PFSK-1 (cell line): ENCODE measurements at regions not wholly inside any gene's neighbourhood (a gene's known extent, or its start where the extent isn't known, plus 50 kb on each side); places are given as distances from the start of the nearest gene placed in this dataset.

Source experiments
- FOXP2 ChIP-seq: optimal IDR thresholded peaks from 2 replicates; pipeline ENCODE3; 2011; ENCODE audit warnings: borderline replicate concordance, control low read depth, inconsistent platforms; ENCODE audit not compliant: insufficient read depth; ENCODE audit errors: extremely low read length, extremely low read depth
- POLR2AphosphoS5 ChIP-seq: IDR thresholded peaks from 2 replicates; pipeline ENCODE4 v1.6.1; 2012; ENCODE audit warnings: low read depth, mild to moderate bottlenecking, control low read depth, low read length, moderate library complexity
- SIN3A ChIP-seq: IDR thresholded peaks from 2 replicates; pipeline ENCODE4 v1.6.1; 2012; ENCODE audit warnings: mild to moderate bottlenecking, low read length, moderate library complexity, borderline replicate concordance; ENCODE audit not compliant: insufficient read depth
- TAF1 ChIP-seq: IDR thresholded peaks from 2 replicates; pipeline ENCODE4 v1.6.1; 2012; ENCODE audit warnings: low read length, control low read depth, borderline replicate concordance; ENCODE audit not compliant: insufficient read depth
- TF ChIP-seq, protein P1 (sequence below), 2 experiments: IDR thresholded peaks; 2 replicates each; pipeline versions ENCODE4 v1.6.1 to v1.8.0; 2011 to 2012; ENCODE audit warnings: low read depth in 2 of 2, low read length in 2 of 2, control low read depth in 1 of 2, inconsistent platforms in 1 of 2, mild to moderate bottlenecking in 1 of 2, moderate library complexity in 1 of 2; ENCODE audit not compliant: insufficient read depth in 1 of 2

DNA sequence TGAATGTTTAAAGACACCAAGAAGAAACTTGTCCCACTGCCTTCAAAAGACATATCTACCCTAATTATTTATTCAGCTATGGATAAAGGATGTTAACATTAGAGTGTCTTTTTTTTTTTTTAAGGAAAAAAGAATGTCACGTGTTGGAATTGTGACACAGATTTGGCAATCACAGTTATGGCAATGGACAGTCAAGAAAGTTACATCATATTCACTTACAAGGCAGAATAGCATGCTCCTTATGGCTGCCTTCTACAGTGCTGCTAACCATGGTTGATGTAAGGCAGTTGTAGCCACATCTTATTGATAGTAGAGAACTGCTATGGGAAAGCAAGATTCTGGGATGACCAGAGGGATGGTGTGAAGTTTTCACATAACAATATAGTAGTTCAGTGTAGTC lies 128.8 kb upstream of the ZBTB20 start:
- TF ChIP-seq FOXP2: no peak
- no peak for TF ChIP-seq TAF1
- TF ChIP-seq SIN3A: no peak
- TF ChIP-seq, protein P1, sequence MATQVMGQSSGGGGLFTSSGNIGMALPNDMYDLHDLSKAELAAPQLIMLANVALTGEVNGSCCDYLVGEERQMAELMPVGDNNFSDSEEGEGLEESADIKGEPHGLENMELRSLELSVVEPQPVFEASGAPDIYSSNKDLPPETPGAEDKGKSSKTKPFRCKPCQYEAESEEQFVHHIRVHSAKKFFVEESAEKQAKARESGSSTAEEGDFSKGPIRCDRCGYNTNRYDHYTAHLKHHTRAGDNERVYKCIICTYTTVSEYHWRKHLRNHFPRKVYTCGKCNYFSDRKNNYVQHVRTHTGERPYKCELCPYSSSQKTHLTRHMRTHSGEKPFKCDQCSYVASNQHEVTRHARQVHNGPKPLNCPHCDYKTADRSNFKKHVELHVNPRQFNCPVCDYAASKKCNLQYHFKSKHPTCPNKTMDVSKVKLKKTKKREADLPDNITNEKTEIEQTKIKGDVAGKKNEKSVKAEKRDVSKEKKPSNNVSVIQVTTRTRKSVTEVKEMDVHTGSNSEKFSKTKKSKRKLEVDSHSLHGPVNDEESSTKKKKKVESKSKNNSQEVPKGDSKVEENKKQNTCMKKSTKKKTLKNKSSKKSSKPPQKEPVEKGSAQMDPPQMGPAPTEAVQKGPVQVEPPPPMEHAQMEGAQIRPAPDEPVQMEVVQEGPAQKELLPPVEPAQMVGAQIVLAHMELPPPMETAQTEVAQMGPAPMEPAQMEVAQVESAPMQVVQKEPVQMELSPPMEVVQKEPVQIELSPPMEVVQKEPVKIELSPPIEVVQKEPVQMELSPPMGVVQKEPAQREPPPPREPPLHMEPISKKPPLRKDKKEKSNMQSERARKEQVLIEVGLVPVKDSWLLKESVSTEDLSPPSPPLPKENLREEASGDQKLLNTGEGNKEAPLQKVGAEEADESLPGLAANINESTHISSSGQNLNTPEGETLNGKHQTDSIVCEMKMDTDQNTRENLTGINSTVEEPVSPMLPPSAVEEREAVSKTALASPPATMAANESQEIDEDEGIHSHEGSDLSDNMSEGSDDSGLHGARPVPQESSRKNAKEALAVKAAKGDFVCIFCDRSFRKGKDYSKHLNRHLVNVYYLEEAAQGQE (IDR thresholded peaks at IDR 0.05; ENCODE audit: insufficient read depth in 1 of 2, low read depth in 2 of 2, low read length in 2 of 2): no peak
- no peak for TF ChIP-seq POLR2AphosphoS5

DNA sequence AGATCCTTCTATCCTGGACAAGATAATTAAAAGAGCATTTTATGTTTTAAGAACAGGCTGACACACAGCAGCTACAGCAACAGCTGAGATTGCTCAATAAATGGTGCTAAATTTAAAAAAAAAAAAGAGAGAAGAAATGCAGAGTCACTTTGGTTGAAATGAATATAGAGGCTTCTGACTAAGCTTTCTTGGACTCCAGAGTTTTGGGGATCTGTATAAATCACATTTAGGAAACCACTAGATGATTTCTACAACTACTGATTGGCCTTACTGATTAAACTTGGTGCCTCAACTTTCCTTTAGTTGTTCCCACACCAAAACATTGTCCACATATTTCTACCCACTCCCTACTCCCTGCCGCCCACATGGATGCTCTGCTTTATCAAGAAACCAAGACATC lies 132.9 kb upstream of the ZBTB20 start:
- TF ChIP-seq SIN3A (no peak), POLR2AphosphoS5 (no peak), TAF1 (no peak), FOXP2 (no peak)
- TF ChIP-seq, protein P1 (IDR thresholded peaks at IDR 0.05; ENCODE audit: insufficient read depth in 1 of 2, low read depth in 2 of 2, low read length in 2 of 2): no peak

DNA sequence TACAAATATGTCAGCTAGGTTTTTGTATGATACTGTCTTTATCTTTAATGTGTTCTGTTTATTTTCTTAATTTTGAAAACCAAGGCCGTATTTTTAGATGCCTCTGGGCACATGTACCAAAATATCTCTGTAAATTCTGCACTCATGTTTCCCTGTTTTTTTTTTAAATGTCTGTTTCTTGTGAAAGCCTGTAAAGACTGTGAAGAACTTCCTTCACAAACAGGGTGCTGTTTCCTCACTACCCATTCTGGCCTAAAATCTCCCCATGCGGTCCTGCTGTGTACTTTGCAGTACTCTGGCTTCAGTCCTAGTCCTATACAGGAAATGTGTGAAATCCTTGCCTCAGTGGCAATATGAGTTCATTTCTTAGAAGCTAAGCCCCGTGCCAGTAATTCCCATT lies 133.4 kb upstream of the ZBTB20 start:
- TF ChIP-seq FOXP2: no peak
- TF ChIP-seq TAF1: no peak
- TF ChIP-seq, protein P1 (IDR thresholded peaks at IDR 0.05; ENCODE audit: insufficient read depth in 1 of 2, low read depth in 2 of 2, low read length in 2 of 2): no peak
- TF ChIP-seq POLR2AphosphoS5: no peak
- no peak for TF ChIP-seq SIN3A

DNA sequence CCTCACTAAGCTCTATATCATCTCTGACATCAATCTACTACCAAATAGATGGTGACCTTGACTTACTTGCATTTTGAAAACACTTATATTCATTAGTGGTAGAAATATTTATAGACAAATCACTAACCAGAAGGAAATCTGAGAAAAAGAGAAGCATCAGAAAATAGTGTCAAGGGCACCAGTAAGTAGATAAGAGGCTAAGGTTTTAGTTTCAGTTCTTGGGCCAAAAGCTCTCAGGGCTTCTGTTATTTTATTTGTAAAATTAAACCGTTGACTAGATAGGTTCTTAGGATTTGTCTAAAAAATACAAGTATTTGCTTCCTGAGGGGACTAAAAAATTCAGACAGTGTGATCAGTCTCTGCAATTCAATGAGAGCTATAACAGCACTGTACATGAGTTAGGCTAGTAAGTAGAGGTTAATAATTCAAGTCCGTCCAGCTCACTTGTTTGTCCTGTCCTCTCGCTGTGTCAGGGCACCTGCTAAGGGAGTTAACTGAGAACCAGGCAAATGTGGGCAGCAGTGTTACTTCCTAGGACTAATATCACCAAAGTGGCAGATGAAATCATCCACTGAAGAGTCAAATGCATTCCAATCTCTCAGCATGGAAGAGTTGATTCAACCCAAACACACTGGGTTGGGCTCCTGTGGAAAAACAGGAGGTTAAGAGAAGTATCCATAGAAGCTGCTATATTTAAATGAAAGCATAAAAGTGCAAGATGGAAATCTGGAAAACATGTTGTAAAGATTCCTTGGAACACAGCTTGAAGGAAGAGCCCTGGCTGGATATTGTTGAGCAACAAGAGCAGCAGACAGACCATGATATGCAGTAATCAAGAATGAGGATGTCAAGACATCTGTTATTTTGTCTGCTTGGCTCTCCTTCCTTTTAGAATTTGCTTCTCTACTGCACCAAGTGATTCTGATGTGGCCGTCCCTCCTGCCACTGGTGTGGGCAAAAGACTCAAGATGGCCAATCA lies 134.9 kb upstream of the ZBTB20 start:
- TF ChIP-seq SIN3A (no peak), FOXP2 (no peak), TAF1 (no peak), POLR2AphosphoS5 (no peak)
- TF ChIP-seq, protein P1 (IDR thresholded peaks at IDR 0.05; ENCODE audit: insufficient read depth in 1 of 2, low read depth in 2 of 2, low read length in 2 of 2): no peak
